ENCODE measurements at regions not wholly inside any gene's neighbourhood (a gene's known extent, or its start where the extent isn't known, plus 50 kb on each side); places are given as distances from the start of the nearest gene placed in this dataset.

DNA sequence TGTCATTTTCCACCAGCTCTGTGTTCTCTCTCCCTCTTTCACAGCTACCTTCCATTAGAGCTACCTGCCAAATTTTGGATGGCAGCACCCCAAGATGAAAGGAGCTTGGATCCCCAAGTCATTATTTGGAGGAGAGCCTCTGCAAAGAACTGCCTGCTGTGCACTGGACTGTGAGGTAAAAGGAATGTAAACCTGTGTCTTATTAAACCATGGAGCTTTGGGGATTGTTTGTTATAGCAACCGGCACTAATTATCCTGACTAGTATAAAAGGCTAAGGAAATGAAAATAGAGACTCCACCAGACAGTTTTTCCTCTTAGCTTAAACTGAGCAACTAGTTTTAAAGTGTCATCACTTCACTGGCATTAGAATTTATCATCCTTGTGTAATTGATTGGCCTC lies 191.6 kb upstream of the DTNBP1 start:
- TF ChIP-seq, protein P1, sequence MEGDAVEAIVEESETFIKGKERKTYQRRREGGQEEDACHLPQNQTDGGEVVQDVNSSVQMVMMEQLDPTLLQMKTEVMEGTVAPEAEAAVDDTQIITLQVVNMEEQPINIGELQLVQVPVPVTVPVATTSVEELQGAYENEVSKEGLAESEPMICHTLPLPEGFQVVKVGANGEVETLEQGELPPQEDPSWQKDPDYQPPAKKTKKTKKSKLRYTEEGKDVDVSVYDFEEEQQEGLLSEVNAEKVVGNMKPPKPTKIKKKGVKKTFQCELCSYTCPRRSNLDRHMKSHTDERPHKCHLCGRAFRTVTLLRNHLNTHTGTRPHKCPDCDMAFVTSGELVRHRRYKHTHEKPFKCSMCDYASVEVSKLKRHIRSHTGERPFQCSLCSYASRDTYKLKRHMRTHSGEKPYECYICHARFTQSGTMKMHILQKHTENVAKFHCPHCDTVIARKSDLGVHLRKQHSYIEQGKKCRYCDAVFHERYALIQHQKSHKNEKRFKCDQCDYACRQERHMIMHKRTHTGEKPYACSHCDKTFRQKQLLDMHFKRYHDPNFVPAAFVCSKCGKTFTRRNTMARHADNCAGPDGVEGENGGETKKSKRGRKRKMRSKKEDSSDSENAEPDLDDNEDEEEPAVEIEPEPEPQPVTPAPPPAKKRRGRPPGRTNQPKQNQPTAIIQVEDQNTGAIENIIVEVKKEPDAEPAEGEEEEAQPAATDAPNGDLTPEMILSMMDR (IDR thresholded peaks at IDR 0.05; ENCODE audit: low read depth, low read length) = no peak
- in situ Hi-C loops (cut with HindIII; ENCODE audit: low sequenced_read_pairs) = no loop called here
- no peak overlapping the region for H3K4me3 ChIP-seq (ENCODE audit: low read depth, low read length)
- DNase-seq (ENCODE audit: low read depth, low spot score) = no peak

DNA sequence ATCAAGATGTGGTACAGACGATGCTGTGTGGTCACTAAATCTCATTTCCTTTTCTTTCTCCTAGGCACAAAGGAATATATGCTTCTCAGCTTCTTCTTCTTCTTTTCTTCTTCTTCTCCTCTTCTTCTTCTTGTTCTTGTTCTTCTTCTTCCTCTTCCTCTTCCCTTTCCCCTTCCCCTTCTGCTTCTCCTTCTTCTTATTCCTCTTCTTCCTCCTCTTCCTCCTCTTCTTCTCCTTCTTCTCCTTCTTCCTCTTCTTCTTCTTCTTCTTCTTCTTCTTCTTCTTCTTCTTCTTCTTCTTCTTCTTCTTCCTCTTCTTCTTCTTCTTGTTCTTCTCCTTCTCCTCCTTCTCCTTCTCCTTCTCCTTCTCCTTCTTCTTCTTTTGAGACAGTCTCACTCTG lies 190.4 kb upstream of the DTNBP1 start:
- TF ChIP-seq, protein P1 (IDR thresholded peaks at IDR 0.05; ENCODE audit: low read depth, low read length) = no peak
- DNase-seq (ENCODE audit: low read depth, low spot score) = no peak
- H3K4me3 ChIP-seq (ENCODE audit: low read depth, low read length) = no peak overlapping the region
- in situ Hi-C loops (cut with HindIII; ENCODE audit: low sequenced_read_pairs) = no loop called here

DNA sequence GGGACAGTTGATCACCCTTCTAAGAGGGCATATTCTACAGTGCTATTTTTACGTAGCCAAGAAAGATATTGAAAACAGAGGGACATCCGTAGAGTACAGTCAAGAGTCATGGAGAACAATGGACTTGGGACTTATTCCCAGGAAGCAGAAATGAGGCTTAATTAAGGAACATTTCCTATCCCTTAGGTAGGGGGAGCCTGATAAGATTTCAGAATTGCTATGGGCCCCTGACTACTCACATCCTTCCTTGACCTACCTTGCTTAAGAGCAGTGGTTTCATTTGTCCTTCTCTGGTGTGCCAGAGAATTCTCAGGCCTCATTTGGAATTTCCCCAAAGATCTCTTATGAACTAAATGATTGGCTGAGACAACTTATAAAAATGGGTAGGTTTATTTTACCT lies 189.5 kb upstream of the DTNBP1 start:
- TF ChIP-seq, protein P1 (IDR thresholded peaks at IDR 0.05; ENCODE audit: low read depth, low read length) = no peak
- H3K4me3 ChIP-seq (ENCODE audit: low read depth, low read length) = no peak overlapping the region
- in situ Hi-C loops (cut with HindIII; ENCODE audit: low sequenced_read_pairs) = no loop called here
- DNase-seq (ENCODE audit: low read depth, low spot score) = no peak

DNA sequence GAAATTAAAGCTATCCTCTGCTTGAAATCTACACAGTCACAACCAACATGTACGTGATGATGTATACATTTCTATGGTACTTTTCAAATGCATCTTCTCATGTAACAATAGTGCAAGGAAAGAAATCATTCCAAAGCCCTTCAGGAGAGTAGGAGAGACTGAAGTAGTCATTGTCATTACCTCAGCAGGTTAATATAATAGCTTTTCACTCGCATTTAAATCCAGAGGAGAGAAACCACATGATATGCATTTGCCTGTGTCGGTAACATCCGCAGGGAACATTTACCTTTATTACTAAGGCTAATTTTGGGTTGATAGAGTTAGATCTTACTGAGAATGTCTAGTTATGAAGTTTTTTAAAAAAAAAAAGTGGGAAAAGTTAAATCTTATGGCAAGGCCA lies 186.6 kb upstream of the DTNBP1 start:
- in situ Hi-C loops (cut with HindIII; ENCODE audit: low sequenced_read_pairs) = no loop called here
- TF ChIP-seq, protein P1 (IDR thresholded peaks at IDR 0.05; ENCODE audit: low read depth, low read length) = no peak
- DNase-seq (ENCODE audit: low read depth, low spot score) = no peak
- no peak overlapping the region for H3K4me3 ChIP-seq (ENCODE audit: low read depth, low read length)

DNA sequence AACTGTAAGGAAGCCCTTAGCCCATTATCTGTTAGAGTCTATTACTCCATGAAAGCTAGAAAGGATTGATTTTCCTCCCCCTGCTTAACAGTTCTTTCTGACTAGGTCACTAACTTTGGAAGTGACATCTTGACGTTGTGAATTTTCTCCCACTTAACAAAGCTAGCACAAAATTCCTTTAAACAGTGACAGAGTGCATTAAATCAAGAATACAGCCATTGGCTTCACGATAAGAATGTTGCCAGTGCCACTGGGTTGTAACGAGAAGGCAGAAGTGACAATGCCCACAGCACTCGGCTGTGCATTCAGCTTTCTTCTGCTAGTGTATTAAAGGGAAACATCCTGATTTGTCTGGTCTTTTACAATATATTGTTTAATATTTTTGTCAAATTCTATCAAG lies 182.7 kb upstream of the DTNBP1 start:
- in situ Hi-C loops (cut with HindIII; ENCODE audit: low sequenced_read_pairs) = no loop called here
- no peak for DNase-seq (ENCODE audit: low read depth, low spot score)
- TF ChIP-seq, protein P1 (IDR thresholded peaks at IDR 0.05; ENCODE audit: low read depth, low read length) = no peak
- no peak overlapping the region for H3K4me3 ChIP-seq (ENCODE audit: low read depth, low read length)

DNA sequence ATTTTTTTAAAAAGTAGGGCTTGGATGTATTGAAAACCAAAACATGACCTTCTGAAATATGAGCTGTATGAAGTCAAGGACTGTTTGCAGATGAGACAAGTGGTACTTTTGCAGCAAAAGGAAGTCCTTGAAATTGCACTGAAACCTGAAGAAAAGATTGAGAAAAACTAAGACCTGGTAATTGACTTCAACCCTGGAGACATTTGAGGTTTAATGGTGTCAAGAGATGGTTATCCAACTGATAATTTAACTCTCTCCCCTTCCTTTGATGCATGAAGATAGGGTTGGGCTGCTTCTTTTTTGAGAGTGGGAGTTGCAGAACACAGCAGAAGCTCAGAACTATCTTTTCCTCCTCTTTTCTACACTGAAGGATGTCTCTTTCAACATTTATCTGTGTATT lies 180.9 kb upstream of the DTNBP1 start:
- no peak for DNase-seq (ENCODE audit: low read depth, low spot score)
- TF ChIP-seq, protein P1 (IDR thresholded peaks at IDR 0.05; ENCODE audit: low read depth, low read length) = no peak
- no peak overlapping the region for H3K4me3 ChIP-seq (ENCODE audit: low read depth, low read length)
- in situ Hi-C loops (cut with HindIII; ENCODE audit: low sequenced_read_pairs) = no loop called here

DNA sequence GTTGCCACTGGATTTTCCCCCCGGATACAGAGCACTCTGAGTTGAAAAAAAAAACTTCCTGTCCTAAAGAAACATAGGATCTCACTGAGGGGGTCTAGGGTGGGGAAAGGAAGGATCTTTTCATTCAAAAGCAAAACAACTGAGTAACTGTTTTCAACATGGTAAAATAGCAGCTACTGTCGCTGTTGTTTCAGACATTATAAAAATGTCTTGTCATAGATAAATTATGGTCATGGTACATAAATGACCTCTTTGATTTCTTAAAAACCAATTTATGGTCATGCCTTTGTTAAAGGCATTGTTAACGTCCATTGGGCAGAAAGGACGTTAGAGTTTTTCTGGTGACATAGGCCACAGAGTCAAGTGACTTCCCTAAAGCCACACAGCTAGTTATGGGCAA lies 180.4 kb upstream of the DTNBP1 start:
- no peak overlapping the region for H3K4me3 ChIP-seq (ENCODE audit: low read depth, low read length)
- in situ Hi-C loops (cut with HindIII; ENCODE audit: low sequenced_read_pairs) = no loop called here
- TF ChIP-seq, protein P1 (IDR thresholded peaks at IDR 0.05; ENCODE audit: low read depth, low read length) = no peak
- no peak for DNase-seq (ENCODE audit: low read depth, low spot score)

All from astrocyte of the spinal cord (primary cell).